C4-2B (cell line): ENCODE measurements at regions not wholly inside any gene's neighbourhood (a gene's known extent, or its start where the extent isn't known, plus 50 kb on each side); places are given as distances from the start of the nearest gene placed in this dataset.

Experiments
- H3K27ac ChIP-seq: fragments of 450-650 bp; 2 replicates; pipeline ENCODE4 v1.5.1; 2017
- CTCF ChIP-seq: fragments of 450-650 bp; conservative IDR thresholded peaks from 2 replicates; pipeline ENCODE4 v1.5.1; 2017; ENCODE audit warnings: mild to moderate bottlenecking
- ZFX ChIP-seq: fragments of 450-650 bp; IDR thresholded peaks from 2 replicates; pipeline ENCODE4 v1.6.1; 2017

- H3K27ac ChIP-seq = no peak overlapping the region
- no peak for TF ChIP-seq CTCF
- TF ChIP-seq ZFX = no peak
Observed at GRCh38 chr4:30825008-30825770, 105.0 kb downstream of the PCDH7 start.

GRCh38 chr4:30828264-30828926, 108.2 kb downstream of the PCDH7 start:
- H3K27ac ChIP-seq = no peak overlapping the region
- TF ChIP-seq ZFX = no peak
- no peak for TF ChIP-seq CTCF

- H3K27ac ChIP-seq = no peak overlapping the region
- TF ChIP-seq ZFX (no peak), CTCF (no peak)
Observed at GRCh38 chr4:30832639-30833038, 112.5 kb downstream of the PCDH7 start.

- TF ChIP-seq CTCF (no peak), ZFX (no peak)
Observed at GRCh38 chr4:30833206-30833605, 113.0 kb downstream of the PCDH7 start.

GRCh38 chr4:30835044-30835443, 114.9 kb downstream of the PCDH7 start:
- no peak overlapping the region for H3K27ac ChIP-seq

More at GRCh38 chr4:30833206-30833605, 113.0 kb downstream of the PCDH7 start:
- H3K27ac ChIP-seq = no peak overlapping the region

GRCh38 chr4:30836231-30836630, 116.1 kb downstream of the PCDH7 start:
- H3K27ac ChIP-seq = no peak overlapping the region

More at GRCh38 chr4:30835044-30835443, 114.9 kb downstream of the PCDH7 start:
- TF ChIP-seq CTCF = no peak
- no peak for TF ChIP-seq ZFX

More at GRCh38 chr4:30836231-30836630, 116.1 kb downstream of the PCDH7 start:
- TF ChIP-seq ZFX (no peak), CTCF (no peak)
